ENCODE measurements at regions not wholly inside any gene's neighbourhood (a gene's known extent, or its start where the extent isn't known, plus 50 kb on each side); places are given as distances from the start of the nearest gene placed in this dataset.

GRCh38 chr13:106187101-106187500, 348.4 kb downstream of the EFNB2 start:
- TF ChIP-seq POLR2A (IDR thresholded peaks at IDR 0.05) (no peak), CTCF (IDR thresholded peaks at IDR 0.05) (no peak)

All from breast epithelium (tissue), 3 donors.